H1 (cell line): ENCODE measurements at regions not wholly inside any gene's neighbourhood (a gene's known extent, or its start where the extent isn't known, plus 50 kb on each side); places are given as distances from the start of the nearest gene placed in this dataset.

Experiments
- CTCF ChIA-PET: fragments of 300-600 bp; sonication (Branson Sonifier 250); formaldehyde crosslinking; loops from one replicate; lab custom pipeline; 2021; ENCODE audit not compliant: partially characterized antibody; lab: Charles Lee
- POLR2A ChIA-PET: fragments of 300-600 bp; sonication (Branson Sonifier 250); formaldehyde crosslinking; loops from one replicate; lab custom pipeline; 2021; ENCODE audit warnings: inconsistent platforms; ENCODE audit not compliant: partially characterized antibody; lab: Charles Lee
- DNase-seq, 2 experiments: peaks; one replicate each; pipeline versions ENCODE4 v3.0.0 to v3.0.0-alpha.2; 2010 to 2022; ENCODE audit warnings: low spot score in 2 of 2, low read depth in 1 of 2, mixed read lengths in 1 of 2
- FAIRE-seq: peaks from 2 replicates; lab custom pipeline; 2011; peaks lifted over from hg19 to GRCh38; lab: Jason Lieb, UNC
- H2AFZ ChIP-seq: 2 replicates; pipeline ENCODE4 v1.8.1; 2012; ENCODE audit warnings: low read length, inconsistent platforms
- H2AK5ac ChIP-seq: 2 replicates; pipeline ENCODE4 v1.6.1; 2013; ENCODE audit warnings: low read depth, low read length
- H2BK120ac ChIP-seq: replicated peaks from 2 replicates; pipeline ENCODE3; 2013; ENCODE audit warnings: low read depth, low read length, inconsistent platforms
- H2BK12ac ChIP-seq: 2 replicates; pipeline ENCODE4 v1.6.1; 2013; ENCODE audit warnings: low read depth, low read length
- H2BK15ac ChIP-seq: 2 replicates; pipeline ENCODE4 v1.6.1; 2013; ENCODE audit warnings: low read length
- H2BK20ac ChIP-seq: 2 replicates; pipeline ENCODE4 v1.6.1; 2013; ENCODE audit warnings: low read length
- H2BK5ac ChIP-seq: 2 replicates; pipeline ENCODE4 v1.6.1; 2013; ENCODE audit warnings: low read depth, low read length
- H3K14ac ChIP-seq: 2 replicates; pipeline ENCODE4 v1.6.1; 2013; ENCODE audit warnings: inconsistent platforms; ENCODE audit not compliant: insufficient read length
- H3K18ac ChIP-seq: 2 replicates; pipeline ENCODE4 v1.6.1; 2013; ENCODE audit warnings: low read length; ENCODE audit errors: extremely low read depth
- H3K23ac ChIP-seq: 2 replicates; pipeline ENCODE4 v1.6.1; 2013; ENCODE audit warnings: inconsistent platforms; ENCODE audit not compliant: insufficient read length
- H3K23me2 ChIP-seq: 2 replicates; pipeline ENCODE4 v1.6.1; 2013; ENCODE audit warnings: low read depth, low read length
- H3K27ac ChIP-seq: 2 replicates; pipeline ENCODE4 v1.6.1; 2011; ENCODE audit warnings: low read depth, low read length, inconsistent platforms
- H3K27me3 ChIP-seq, 4 experiments: replicated peaks in 1 of 4; 1 replicate in 1 of 4; 2 replicates in 3 of 4; pipeline versions ENCODE4 v1.6.1 to v1.8.1; 2011 to 2013; ENCODE audit warnings: low read length in 3 of 4, mild to moderate bottlenecking in 3 of 4, inconsistent platforms in 2 of 4, mixed read lengths in 2 of 4, moderate library complexity in 1 of 4; ENCODE audit not compliant: control insufficient read depth in 3 of 4, insufficient read depth in 3 of 4; ENCODE audit errors: extremely low read depth in 1 of 4
- H3K36me3 ChIP-seq, 4 experiments: 2 replicates each; pipeline versions ENCODE4 v1.6.1 to v1.8.1; 2011 to 2013; ENCODE audit warnings: mild to moderate bottlenecking in 4 of 4, low read length in 3 of 4, moderate library complexity in 2 of 4, control low read depth in 1 of 4, inconsistent platforms in 1 of 4; ENCODE audit not compliant: insufficient read depth in 4 of 4, control insufficient read depth in 2 of 4
- H3K4ac ChIP-seq: replicated peaks from 2 replicates; pipeline ENCODE3; 2013; ENCODE audit warnings: low read length, low read depth, mixed read lengths, inconsistent platforms; ENCODE audit not compliant: insufficient read length
- H3K4me1 ChIP-seq, 4 experiments: replicated peaks in 1 of 4; 1 replicate in 1 of 4; 2 replicates in 3 of 4; pipeline versions ENCODE4 v1.6.1 to v1.8.1; 2011 to 2013; ENCODE audit warnings: low read length in 3 of 4, inconsistent platforms in 2 of 4, mixed read lengths in 1 of 4; ENCODE audit not compliant: insufficient read depth in 4 of 4, control insufficient read depth in 3 of 4
- H3K4me2 ChIP-seq, 2 experiments: 2 replicates each; pipeline versions ENCODE4 v1.6.1 to v1.8.1; 2011 to 2013; ENCODE audit warnings: low read depth in 2 of 2, low read length in 2 of 2, control low read depth in 1 of 2, inconsistent platforms in 1 of 2, mild to moderate bottlenecking in 1 of 2; ENCODE audit not compliant: insufficient read depth in 1 of 2
- H3K4me3 ChIP-seq, 4 experiments: fragments of 200-600, 300-600 bp in 1 of 4; sonication (generic), shearing (Covaris generic), sonication (Bioruptor Twin) in 1 of 4; 2 replicates each; pipeline versions ENCODE4 v1.5.1 to v1.8.1; 2011 to 2016; ENCODE audit warnings: low read length in 4 of 4, low read depth in 3 of 4, control low read depth in 2 of 4, inconsistent platforms in 2 of 4, mild to moderate bottlenecking in 2 of 4, mixed read lengths in 1 of 4, moderate library complexity in 1 of 4; ENCODE audit not compliant: insufficient read depth in 2 of 4; ENCODE audit errors: extremely low read depth in 1 of 4
- H3K56ac ChIP-seq: replicated peaks from 2 replicates; pipeline ENCODE3; 2013; ENCODE audit warnings: low read depth, mild to moderate bottlenecking, mixed read lengths, low read length, inconsistent platforms; ENCODE audit not compliant: insufficient read length
- H3K79me1 ChIP-seq: 2 replicates; pipeline ENCODE4 v1.6.1; 2013; ENCODE audit warnings: low read depth, low read length, control low read depth
- H3K79me2 ChIP-seq, 2 experiments: 2 replicates each; pipeline versions ENCODE4 v1.6.1 to v1.8.1; 2012 to 2013; ENCODE audit warnings: low read length in 2 of 2, mild to moderate bottlenecking in 2 of 2, inconsistent platforms in 1 of 2; ENCODE audit not compliant: insufficient read depth in 2 of 2, control insufficient read depth in 1 of 2
- H3K9ac ChIP-seq, 4 experiments: replicated peaks in 1 of 4; 1 replicate in 1 of 4; 2 replicates in 3 of 4; pipeline versions ENCODE4 v1.6.1 to v1.8.1; 2011 to 2013; ENCODE audit warnings: low read depth in 3 of 4, low read length in 3 of 4, control low read depth in 2 of 4, mild to moderate bottlenecking in 2 of 4, moderate library complexity in 2 of 4, inconsistent platforms in 1 of 4; ENCODE audit errors: extremely low read depth in 1 of 4
- H3K9me3 ChIP-seq, 2 experiments: 2 replicates each; pipeline versions ENCODE4 v1.6.1 to v1.8.1; 2012 to 2013; ENCODE audit warnings: mild to moderate bottlenecking in 2 of 2, moderate library complexity in 2 of 2, control low read depth in 1 of 2, inconsistent platforms in 1 of 2, low read depth in 1 of 2, low read length in 1 of 2, mixed read lengths in 1 of 2; ENCODE audit not compliant: insufficient read depth in 2 of 2
- H4K20me1 ChIP-seq, 2 experiments: replicated peaks in 1 of 2; 2 replicates each; pipeline versions ENCODE3 to v1.8.1; 2011 to 2013; ENCODE audit warnings: inconsistent platforms in 2 of 2, low read length in 2 of 2, mild to moderate bottlenecking in 1 of 2; ENCODE audit not compliant: insufficient read depth in 2 of 2, control insufficient read depth in 1 of 2
- H4K5ac ChIP-seq: 2 replicates; pipeline ENCODE4 v1.6.1; 2013; ENCODE audit warnings: low read length, low read depth, mixed read lengths, inconsistent platforms; ENCODE audit not compliant: insufficient read length
- H4K8ac ChIP-seq: 2 replicates; pipeline ENCODE4 v1.8.0; 2013; ENCODE audit warnings: mild to moderate bottlenecking, moderate library complexity, low read length, inconsistent platforms; ENCODE audit not compliant: insufficient read depth; ENCODE audit errors: extremely low read depth
- H4K91ac ChIP-seq: replicated peaks from 2 replicates; pipeline ENCODE3; 2013; ENCODE audit warnings: low read length, mixed read lengths, inconsistent platforms; ENCODE audit not compliant: insufficient read length
- CHD1 ChIP-seq: IDR thresholded peaks from 2 replicates; pipeline ENCODE4 v1.6.1; 2012; ENCODE audit warnings: low read depth, low read length, improper control_type of control experiment
- GABPA ChIP-seq: IDR thresholded peaks from 2 replicates; pipeline ENCODE4 v1.6.1; 2011; ENCODE audit warnings: mild to moderate bottlenecking, low read length, moderate library complexity, borderline replicate concordance; ENCODE audit not compliant: insufficient read depth
- RAD21 ChIP-seq, 2 experiments: IDR thresholded peaks in 1 of 2; conservative IDR thresholded peaks in 1 of 2; 2 replicates each; pipeline ENCODE4 v1.6.1; 2011; ENCODE audit warnings: low read depth in 2 of 2, low read length in 2 of 2, improper control_type of control experiment in 1 of 2, inconsistent platforms in 1 of 2, mild to moderate bottlenecking in 1 of 2, moderate library complexity in 1 of 2
- SIRT6 ChIP-seq: IDR thresholded peaks from one replicate; pipeline ENCODE4 v1.7.1; 2012; ENCODE audit warnings: low read length, inconsistent platforms
- SP1 ChIP-seq: IDR thresholded peaks from 2 replicates; pipeline ENCODE4 v1.6.1; 2011; ENCODE audit warnings: low read depth, low read length
- WGBS, 2 experiments: shearing (Covaris generic) in 1 of 2; methylation state at CpG; one replicate each; pipeline versions ENCODE4 v1.1.6 to v1.1.7; 2013 to 2015; ENCODE audit warnings: low lambda C conversion rate in 2 of 2, mixed read lengths in 2 of 2, inconsistent platforms in 1 of 2, low coverage in 1 of 2, missing lambda C conversion rate in 1 of 2; ENCODE audit not compliant: insufficient replicate concordance in 2 of 2, insufficient coverage in 1 of 2, insufficient read length in 1 of 2; ENCODE audit errors: extremely low coverage in 1 of 2, missing lambda C conversion rate in 1 of 2; 5-methylcytosine and 5-hydroxymethylcytosine counted together
- TF ChIP-seq, protein P1 (sequence below): IDR thresholded peaks from 2 replicates; pipeline ENCODE4 v1.6.1; 2012; ENCODE audit warnings: inconsistent platforms

DNA sequence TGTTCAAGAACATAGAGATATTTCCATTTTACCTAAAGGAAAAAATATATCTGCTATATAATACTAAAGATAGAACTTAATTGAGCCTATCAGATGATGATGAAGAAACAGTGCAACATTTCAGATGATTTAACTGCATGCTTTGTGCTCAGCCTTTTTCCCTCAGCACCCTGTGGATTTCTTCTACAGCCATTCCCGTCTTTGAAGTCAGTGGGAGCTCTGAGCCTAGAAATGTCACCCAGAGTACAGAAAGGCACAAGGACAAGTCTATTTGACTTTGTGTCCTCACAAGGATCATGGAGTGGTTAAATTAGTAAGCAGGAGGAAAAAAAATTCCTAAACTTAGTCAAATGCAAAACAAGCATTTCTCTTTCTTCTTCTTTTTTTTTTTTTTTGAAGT lies 994.0 kb upstream of the FLRT2 start:
- H2BK12ac ChIP-seq: no peak overlapping the region
- no peak overlapping the region for H3K4me3 ChIP-seq
- no peak overlapping the region for H2BK120ac ChIP-seq
- no peak overlapping the region for H2BK15ac ChIP-seq
- H3K4me1 ChIP-seq: no peaks in the 10 kb centered on the region; a peak in 1 of 7 replicates
- no peak overlapping the region for H3K27ac ChIP-seq
- no peak overlapping the region for H2BK20ac ChIP-seq
- no peak overlapping the region for H3K4me2 ChIP-seq
- H3K4ac ChIP-seq: no peak overlapping the region
- POLR2A ChIA-PET: no interaction called here
- FAIRE-seq (no peak), DNase-seq (no peak)
- H3K23me2 ChIP-seq: no peaks in the 10 kb centered on the region
- no peak overlapping the region for H3K23ac ChIP-seq
- no peak overlapping the region for H3K18ac ChIP-seq
- no peak overlapping the region for H2AFZ ChIP-seq
- H3K14ac ChIP-seq: no peak overlapping the region
- no peaks in the 10 kb centered on the region for H4K20me1 ChIP-seq
- no peak overlapping the region for H4K5ac ChIP-seq
- CTCF ChIA-PET: no interaction called here
- no peak overlapping the region for H2BK5ac ChIP-seq
- H3K79me2 ChIP-seq: no peaks in the 10 kb centered on the region
- no peak overlapping the region for H2AK5ac ChIP-seq
- H3K27me3 ChIP-seq: no peaks in the 10 kb centered on the region
- H4K8ac ChIP-seq: no peak overlapping the region
- H3K36me3 ChIP-seq: no peaks in the 10 kb centered on the region
- H3K9ac ChIP-seq: no peak overlapping the region
- 73% methylated on average over 1 of the region's 1 CpG; no CpG with 5 or more reads in 1 of the 2 experiments for WGBS, 2 experiments
- no peaks in the 10 kb centered on the region for H3K79me1 ChIP-seq
- no peak for TF ChIP-seq GABPA
- TF ChIP-seq RAD21 (IDR thresholded peaks at IDR 0.05 in 1 of 2, conservative IDR thresholded peaks at IDR 0.05 in 1 of 2; ENCODE audit: low read depth in 2 of 2, low read length in 2 of 2): peak; percentile 12 to 26; a peak in 1 of 4 replicates
- TF ChIP-seq, protein P1, sequence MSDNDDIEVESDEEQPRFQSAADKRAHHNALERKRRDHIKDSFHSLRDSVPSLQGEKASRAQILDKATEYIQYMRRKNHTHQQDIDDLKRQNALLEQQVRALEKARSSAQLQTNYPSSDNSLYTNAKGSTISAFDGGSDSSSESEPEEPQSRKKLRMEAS: no peak
- TF ChIP-seq SP1: no peak
- TF ChIP-seq CHD1: no peak
- no peak for TF ChIP-seq SIRT6
- H3K9me3 ChIP-seq: no peaks in the 10 kb centered on the region
- no peak overlapping the region for H4K91ac ChIP-seq
- no peak overlapping the region for H3K56ac ChIP-seq
